Peyer's patch (tissue), 4 donors: ENCODE measurements at regions not wholly inside any gene's neighbourhood (a gene's known extent, or its start where the extent isn't known, plus 50 kb on each side); places are given as distances from the start of the nearest gene placed in this dataset.

Experiments used
- DNase-seq, 3 donors: peaks; one replicate each; pipeline ENCODE4 v3.0.0-alpha.2; 2017 to 2019
- H3K27ac ChIP-seq, 4 donors: fragments of 200-600 bp; sonication (generic); one replicate each; pipeline ENCODE4 v1.5.1; 2016 to 2019
- H3K27me3 ChIP-seq, 2 donors: fragments of 200-600 bp; sonication (generic); one replicate each; pipeline ENCODE4 v1.5.1; 2019
- H3K36me3 ChIP-seq, 3 donors: fragments of 200-600 bp; sonication (generic); one replicate each; pipeline ENCODE4 v1.5.1; 2016 to 2019
- H3K4me1 ChIP-seq, 4 donors: fragments of 200-600 bp; sonication (generic); one replicate each; pipeline ENCODE4 v1.5.1; 2016 to 2019
- H3K4me3 ChIP-seq, 4 donors: fragments of 200-600 bp; sonication (generic); 1 replicate in 3 of 4; 2 replicates in 1 of 4; pipeline ENCODE4 v1.5.1; 2016 to 2019; ENCODE audit warnings: mild to moderate bottlenecking in 1 of 4
- H3K9me3 ChIP-seq, 4 donors: fragments of 200-600 bp; sonication (generic); one replicate each; pipeline ENCODE4 v1.5.1; 2016 to 2019; ENCODE audit warnings: mild to moderate bottlenecking in 1 of 4
- CTCF ChIP-seq, 6 experiments: fragments of 450-650 bp in 4 of 6; fragments of 200-600 bp in 2 of 6; sonication (generic) in 1 of 6; IDR thresholded peaks; one replicate each; pipeline ENCODE4 v1.5.1; 2017 to 2019; ENCODE audit warnings: antibody characterized with exemption in 6 of 6, mild to moderate bottlenecking in 3 of 6, moderate library complexity in 1 of 6
- POLR2A ChIP-seq, 2 donors: fragments of 450-650 bp; IDR thresholded peaks; one replicate each; pipeline ENCODE4 v1.5.1; 2017; ENCODE audit warnings: antibody characterized with exemption in 2 of 2, mild to moderate bottlenecking in 2 of 2, moderate library complexity in 2 of 2

- no peak for TF ChIP-seq CTCF (IDR thresholded peaks at IDR 0.05)
- TF ChIP-seq POLR2A (IDR thresholded peaks at IDR 0.05): no peak
- Histone ChIP-seq H3K9me3 (no peaks in the 10 kb centered on the region), H3K36me3 (no peaks in the 10 kb centered on the region), H3K4me3 (no peak overlapping the region), H3K27me3 (no peaks in the 10 kb centered on the region), H3K27ac (no peak overlapping the region), H3K4me1 (no peaks in the 10 kb centered on the region)
- no peak for DNase-seq
These were observed 343.1 kb downstream of the TFAP2A start for GRCh38 chr6:10071631-10072220.

GRCh38 chr6:10060004-10060403, 354.9 kb downstream of the TFAP2A start:
- DNase-seq: no peak
- H3K4me3 ChIP-seq: no peak overlapping the region
- H3K36me3 ChIP-seq: no peaks in the 10 kb centered on the region
- H3K4me1 ChIP-seq: no peaks in the 10 kb centered on the region
- no peak overlapping the region for H3K27ac ChIP-seq
- TF ChIP-seq CTCF (IDR thresholded peaks at IDR 0.05): no peak
- no peak for TF ChIP-seq POLR2A (IDR thresholded peaks at IDR 0.05)
- no peaks in the 10 kb centered on the region for H3K27me3 ChIP-seq
- no peaks in the 10 kb centered on the region for H3K9me3 ChIP-seq

- Histone ChIP-seq H3K27me3 (no peaks in the 10 kb centered on the region), H3K9me3 (no peaks in the 10 kb centered on the region), H3K27ac (no peak overlapping the region), H3K36me3 (no peaks in the 10 kb centered on the region), H3K4me3 (no peak overlapping the region), H3K4me1 (no peaks in the 10 kb centered on the region)
- DNase-seq: no peak
- no peak for TF ChIP-seq CTCF (IDR thresholded peaks at IDR 0.05)
- TF ChIP-seq POLR2A (IDR thresholded peaks at IDR 0.05): no peak
These were observed 360.2 kb downstream of the TFAP2A start for GRCh38 chr6:10054672-10055071.

- H3K9me3 ChIP-seq: no peaks in the 10 kb centered on the region
- H3K4me1 ChIP-seq: no peaks in the 10 kb centered on the region
- H3K27me3 ChIP-seq: no peaks in the 10 kb centered on the region
- no peaks in the 10 kb centered on the region for H3K36me3 ChIP-seq
- TF ChIP-seq CTCF (IDR thresholded peaks at IDR 0.05) (no peak), POLR2A (IDR thresholded peaks at IDR 0.05) (no peak)
- H3K27ac ChIP-seq: no peak overlapping the region
- no peak overlapping the region for H3K4me3 ChIP-seq
- DNase-seq: no peak
These were observed 363.6 kb downstream of the TFAP2A start for GRCh38 chr6:10051283-10051682.

GRCh38 chr6:10048370-10049297, 366.2 kb downstream of the TFAP2A start:
- no peaks in the 10 kb centered on the region for H3K9me3 ChIP-seq
- H3K27me3 ChIP-seq: no peaks in the 10 kb centered on the region
- TF ChIP-seq POLR2A (IDR thresholded peaks at IDR 0.05): no peak
- TF ChIP-seq CTCF (IDR thresholded peaks at IDR 0.05): no peak
- H3K4me1 ChIP-seq: no peaks in the 10 kb centered on the region
- DNase-seq: no peak
- no peaks in the 10 kb centered on the region for H3K36me3 ChIP-seq
- H3K27ac ChIP-seq: no peak overlapping the region
- no peak overlapping the region for H3K4me3 ChIP-seq
